ENCODE measurements at regions not wholly inside any gene's neighbourhood (a gene's known extent, or its start where the extent isn't known, plus 50 kb on each side); places are given as distances from the start of the nearest gene placed in this dataset.
"Not testable (repeated sequence)": the region's sequence is repeated elsewhere in the genome, so short reads cannot be mapped to it uniquely, and the experiment has no call there.

- DNase-seq, result not testable (repeated sequence)
Observed at GRCh38 chr21:6096560-6097424, 4424.6 kb upstream of the TPTE start.

GRCh38 chr21:6097736-6098135 is 4423.6 kb upstream of the TPTE start:
- DNase-seq, result not testable (repeated sequence)

DNA sequence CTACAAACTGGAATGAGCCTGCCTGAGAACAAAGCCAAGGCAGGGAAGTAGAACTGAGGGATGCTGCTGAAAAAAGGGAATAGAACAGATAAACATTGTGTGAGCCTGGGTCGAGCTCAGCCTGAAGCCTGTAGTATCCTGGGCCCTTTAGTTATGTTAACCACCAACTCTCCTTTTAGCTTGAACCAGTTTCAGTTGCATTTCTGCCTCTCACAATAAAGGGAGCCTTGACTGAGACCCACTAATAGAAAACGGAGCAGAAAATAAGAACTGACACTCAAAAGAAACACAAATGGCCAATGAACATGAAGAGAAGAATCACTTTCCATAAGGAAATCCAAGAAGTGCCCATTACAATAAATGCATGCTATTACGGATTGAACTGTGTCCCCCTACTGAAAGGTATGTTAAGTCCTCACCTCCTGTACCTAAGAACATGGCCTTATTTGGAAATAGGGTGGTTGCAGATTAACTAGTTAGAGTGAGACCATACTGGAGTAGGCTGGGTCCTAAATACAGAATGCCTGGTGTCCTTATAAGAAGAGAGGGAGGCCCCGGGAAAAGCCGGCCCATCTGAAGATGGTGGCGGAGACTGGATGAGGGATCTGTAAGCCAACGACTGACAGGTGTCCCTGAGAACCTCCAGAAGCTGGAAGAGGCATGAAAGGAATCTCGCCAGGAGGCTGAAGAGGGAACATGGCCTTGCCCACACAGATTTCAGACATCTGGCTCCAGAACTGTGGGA is 4423.0 kb upstream of the TPTE start:
- not testable (repeated sequence) for DNase-seq

DNA sequence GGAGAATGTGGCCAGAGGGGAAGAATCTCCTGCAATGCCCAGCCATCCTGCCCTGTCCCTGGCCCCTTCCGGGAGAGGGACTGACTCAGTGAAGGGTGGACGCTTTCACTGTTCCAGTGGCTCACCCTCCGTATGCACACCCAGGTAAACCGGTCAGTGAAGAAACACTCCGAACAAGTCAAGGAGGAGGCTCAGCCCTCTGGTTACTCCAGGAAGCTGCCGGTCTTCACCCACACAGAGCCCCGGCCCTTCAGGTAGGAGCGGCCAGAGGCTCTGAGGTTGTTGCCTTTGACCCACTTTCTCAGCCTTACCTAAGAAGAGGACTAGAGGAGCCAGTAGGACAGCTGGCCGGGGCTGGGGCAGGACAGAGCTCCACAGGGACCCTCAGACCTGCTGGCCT is 4419.8 kb upstream of the TPTE start:
- DNase-seq, result not testable (repeated sequence)

GRCh38 chr21:6104546-6104945 is 4416.8 kb upstream of the TPTE start:
- DNase-seq, result not testable (repeated sequence)

GRCh38 chr21:6106686-6107567 is 4414.5 kb upstream of the TPTE start:
- DNase-seq, result not testable (repeated sequence)

GRCh38 chr21:6108894-6109293 is 4412.5 kb upstream of the TPTE start:
- not testable (repeated sequence) for DNase-seq

- DNase-seq, result not testable (repeated sequence)
Observed at GRCh38 chr21:6109774-6110173, 4411.6 kb upstream of the TPTE start.

- DNase-seq, result not testable (repeated sequence)
Observed at GRCh38 chr21:6110716-6111343, 4410.6 kb upstream of the TPTE start.

DNA sequence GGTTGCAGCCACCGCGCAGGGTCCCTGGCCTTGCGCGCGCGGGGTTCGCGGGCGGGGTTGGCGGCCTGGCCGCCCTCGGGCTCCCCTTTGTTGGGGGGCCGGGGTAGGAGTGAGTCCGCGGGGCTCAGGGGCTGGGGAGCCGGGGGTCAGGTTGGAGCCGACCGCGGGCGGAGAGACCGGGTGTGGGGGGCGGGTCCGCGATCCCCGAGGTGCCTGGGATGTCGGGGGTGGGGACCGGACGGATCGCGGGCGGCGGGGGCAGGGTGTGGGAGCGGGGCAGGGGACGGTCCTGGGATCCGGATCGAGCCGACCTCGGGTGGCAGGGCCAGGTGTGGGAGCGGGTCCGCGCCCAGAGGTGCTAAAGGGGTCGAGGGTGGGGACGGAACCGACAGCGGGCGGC is 4410.0 kb upstream of the TPTE start:
- DNase-seq, result not testable (repeated sequence)

DNA sequence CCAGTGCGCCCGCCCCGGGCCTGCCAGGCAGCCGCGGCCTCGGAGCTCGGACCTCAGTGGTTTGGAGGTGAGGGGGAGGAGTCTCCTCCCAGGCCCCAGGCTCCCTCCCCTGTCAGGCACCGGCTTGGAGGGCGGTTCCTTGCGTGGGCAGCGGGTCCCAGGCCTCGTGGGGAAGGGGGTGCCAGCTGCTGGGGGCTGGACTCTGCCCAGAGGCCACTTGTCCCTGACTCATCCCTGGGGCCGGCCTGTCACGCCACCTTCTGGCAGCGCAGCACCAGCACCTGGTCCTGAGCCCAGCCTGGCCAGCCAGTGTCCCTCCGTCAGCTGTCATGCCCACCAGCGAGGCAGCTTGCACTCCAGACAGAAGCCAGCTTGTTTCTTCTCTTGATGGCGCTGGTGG is 4403.0 kb upstream of the TPTE start:
- not testable (repeated sequence) for DNase-seq

DNA sequence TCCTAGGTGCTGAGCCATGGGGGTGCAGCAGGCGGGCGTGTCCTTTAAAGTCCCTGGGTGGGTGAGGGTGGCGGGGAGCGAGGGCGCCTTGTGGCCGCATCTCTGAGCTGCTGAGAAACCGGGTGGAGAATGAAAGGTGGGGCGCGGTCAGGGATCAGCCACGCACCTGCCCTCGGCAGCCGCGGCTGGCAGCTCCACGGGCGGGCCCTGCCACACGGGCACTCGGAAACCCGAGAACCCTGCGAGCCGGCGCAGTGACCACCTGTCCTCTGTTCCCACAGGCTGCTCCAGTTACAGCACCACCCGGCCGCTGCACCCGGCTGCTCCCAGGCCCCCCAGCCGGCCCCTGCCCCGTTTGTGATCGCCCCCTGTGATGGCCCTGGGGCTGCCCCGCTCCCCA is 4400.5 kb upstream of the TPTE start:
- not testable (repeated sequence) for DNase-seq

- not testable (repeated sequence) for DNase-seq
Observed at GRCh38 chr21:6122629-6123028, 4398.8 kb upstream of the TPTE start.

DNA sequence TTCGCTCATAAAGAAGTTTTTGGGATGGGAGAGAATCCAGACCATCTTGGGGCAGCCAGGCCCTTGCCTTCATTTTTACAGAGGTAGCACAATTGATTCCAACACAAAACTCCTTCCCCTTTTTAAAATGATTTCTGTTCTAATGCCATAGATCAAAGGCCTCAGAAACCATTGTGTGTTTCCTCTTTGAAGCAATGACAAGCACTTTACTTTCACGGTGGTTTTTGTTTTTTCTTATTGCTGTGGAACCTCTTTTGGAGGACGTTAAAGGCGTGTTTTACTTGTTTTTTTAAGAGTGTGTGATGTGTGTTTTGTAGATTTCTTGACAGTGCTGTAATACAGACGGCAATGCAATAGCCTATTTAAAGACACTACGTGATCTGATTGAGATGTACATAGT is 4398.2 kb upstream of the TPTE start:
- not testable (repeated sequence) for DNase-seq

DNA sequence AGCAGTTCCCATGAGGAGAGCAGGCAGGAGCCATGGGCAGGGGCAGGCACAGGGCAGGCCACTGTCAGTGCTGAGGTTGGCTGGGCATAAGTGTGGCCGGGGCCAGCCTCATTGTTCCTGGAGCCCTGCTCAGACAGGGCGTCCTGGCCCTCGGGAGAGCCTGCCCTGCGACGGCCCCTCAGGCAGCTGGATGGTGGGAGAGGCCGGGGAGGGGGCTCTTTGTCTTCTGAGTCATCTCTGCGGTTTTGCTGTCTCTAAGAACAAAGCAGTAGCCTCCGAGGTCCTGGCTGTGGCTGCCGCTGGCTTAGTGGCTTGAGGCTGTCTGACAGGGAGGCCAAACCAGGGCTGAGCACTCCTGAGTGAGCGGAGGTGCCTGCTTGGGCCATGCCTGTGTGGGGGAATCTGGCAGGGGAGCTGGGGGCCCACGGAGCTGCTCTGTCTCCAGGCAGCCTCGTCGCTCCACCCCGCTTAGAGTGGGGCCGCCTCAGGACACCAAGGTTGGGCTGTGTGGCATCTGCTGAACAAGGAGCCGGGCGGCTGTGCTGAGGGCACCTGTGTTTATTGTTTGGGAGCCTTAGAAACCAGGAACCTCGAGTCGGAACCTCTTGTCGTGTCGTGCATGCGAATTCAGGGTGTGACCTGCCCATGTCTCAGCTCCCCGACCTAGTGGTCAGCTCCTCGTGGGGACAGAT is 4395.7 kb upstream of the TPTE start:
- DNase-seq, result peak; percentile 4

- not testable (repeated sequence) for DNase-seq
Observed at GRCh38 chr21:6126976-6127732, 4394.2 kb upstream of the TPTE start.

GRCh38 chr21:6130734-6131133 is 4390.6 kb upstream of the TPTE start:
- not testable (repeated sequence) for DNase-seq

DNA sequence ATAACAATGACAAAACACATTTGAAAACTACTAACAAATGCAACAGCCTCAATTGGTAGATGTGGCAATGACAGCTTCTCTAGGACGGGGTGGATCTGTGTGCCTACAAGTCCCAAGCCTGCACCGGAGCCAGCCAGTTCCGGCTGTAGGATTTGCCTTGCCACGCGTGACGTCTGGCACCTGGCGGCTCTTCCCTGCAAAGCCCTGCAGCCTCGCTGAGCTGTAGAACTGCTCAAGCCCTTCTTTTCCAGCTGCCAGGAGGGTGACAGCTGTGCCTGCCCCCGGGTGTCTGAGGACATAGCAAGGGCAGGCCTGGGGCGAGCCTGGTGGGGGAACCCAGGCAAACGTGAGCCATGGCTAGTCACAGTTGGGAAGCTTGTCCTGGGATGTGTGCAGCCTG is 4388.0 kb upstream of the TPTE start:
- DNase-seq, result not testable (repeated sequence)

GRCh38 chr21:6133852-6134630 is 4387.3 kb upstream of the TPTE start:
- DNase-seq, result not testable (repeated sequence)

- DNase-seq, result not testable (repeated sequence)
Observed at GRCh38 chr21:6136732-6137131, 4384.7 kb upstream of the TPTE start.

All from activated CD4-positive, alpha-beta T cell treated with anti-CD3 and anti-CD28 coated beads for 1 hour (primary cell).